SJSA1 (cell line): ENCODE measurements at regions not wholly inside any gene's neighbourhood (a gene's known extent, or its start where the extent isn't known, plus 50 kb on each side); places are given as distances from the start of the nearest gene placed in this dataset.
"Not testable (repeated sequence)": the region's sequence is repeated elsewhere in the genome, so short reads cannot be mapped to it uniquely, and the experiment has no call there.

Experiments used
- DNase-seq, 2 experiments: peaks; one replicate each; pipeline ENCODE4 v3.0.0-alpha.2; 2015 to 2020; ENCODE audit warnings: low spot score in 2 of 2, low read depth in 1 of 2
- H3K27ac ChIP-seq: fragments of 250-450 bp; sonication (Bioruptor Pico); 2 replicates; pipeline ENCODE4 v1.5.1; 2020; ENCODE audit warnings: mild to moderate bottlenecking, moderate library complexity
- H3K27me3 ChIP-seq: fragments of 250-450 bp; sonication (Bioruptor Pico); replicated peaks from 2 replicates; pipeline ENCODE4 v1.5.1; 2020; ENCODE audit warnings: mild to moderate bottlenecking, moderate library complexity
- H3K36me3 ChIP-seq: fragments of 250-450 bp; sonication (Bioruptor Pico); 2 replicates; pipeline ENCODE4 v1.5.1; 2020; ENCODE audit warnings: mild to moderate bottlenecking
- H3K4me1 ChIP-seq: fragments of 250-450 bp; sonication (Bioruptor Pico); replicated peaks from 2 replicates; pipeline ENCODE4 v1.6.1; 2021; ENCODE audit warnings: mild to moderate bottlenecking
- H3K4me3 ChIP-seq: fragments of 250-450 bp; sonication (Bioruptor Pico); 2 replicates; pipeline ENCODE4 v1.5.1; 2020; ENCODE audit warnings: mild to moderate bottlenecking
- H3K9me3 ChIP-seq: fragments of 250-450 bp; sonication (Bioruptor Pico); replicated peaks from 2 replicates; pipeline ENCODE4 v1.5.1; 2020; ENCODE audit warnings: mild to moderate bottlenecking

DNA sequence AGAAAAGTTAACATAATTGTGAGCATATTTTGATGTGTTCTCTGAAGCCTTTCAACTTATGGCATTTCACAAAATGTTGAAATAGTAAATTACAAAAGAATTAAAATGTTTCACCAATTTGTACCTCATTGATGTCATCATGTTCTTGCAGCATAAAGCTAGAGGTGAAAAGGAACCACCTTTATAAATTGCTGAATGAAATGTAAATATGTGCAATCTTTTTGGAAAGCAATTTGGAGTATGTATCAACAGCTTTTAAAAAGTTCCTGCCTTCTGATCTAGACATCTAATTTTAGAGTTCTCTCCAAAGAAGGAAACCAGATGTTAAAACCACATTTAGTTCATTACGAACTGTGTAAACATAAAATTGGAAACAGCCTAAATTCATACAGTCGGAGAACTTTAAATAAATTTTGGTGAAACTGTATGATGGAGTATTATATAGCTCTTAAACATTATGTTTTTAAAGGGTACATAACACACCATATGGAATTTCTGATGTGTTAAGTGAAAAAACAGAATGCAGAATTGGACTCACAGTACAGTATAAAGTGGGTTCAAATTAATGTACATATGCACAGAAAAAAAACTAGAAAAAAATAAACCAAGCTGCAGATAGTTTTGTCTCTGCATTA lies 311.2 kb upstream of the NAALADL2 start:
- no peaks in the 10 kb centered on the region for H3K36me3 ChIP-seq
- no peaks in the 10 kb centered on the region for H3K27me3 ChIP-seq
- no peak for DNase-seq
- no peak overlapping the region for H3K4me3 ChIP-seq
- no peaks in the 10 kb centered on the region for H3K9me3 ChIP-seq
- H3K27ac ChIP-seq = no peak overlapping the region
- no peaks in the 10 kb centered on the region for H3K4me1 ChIP-seq

DNA sequence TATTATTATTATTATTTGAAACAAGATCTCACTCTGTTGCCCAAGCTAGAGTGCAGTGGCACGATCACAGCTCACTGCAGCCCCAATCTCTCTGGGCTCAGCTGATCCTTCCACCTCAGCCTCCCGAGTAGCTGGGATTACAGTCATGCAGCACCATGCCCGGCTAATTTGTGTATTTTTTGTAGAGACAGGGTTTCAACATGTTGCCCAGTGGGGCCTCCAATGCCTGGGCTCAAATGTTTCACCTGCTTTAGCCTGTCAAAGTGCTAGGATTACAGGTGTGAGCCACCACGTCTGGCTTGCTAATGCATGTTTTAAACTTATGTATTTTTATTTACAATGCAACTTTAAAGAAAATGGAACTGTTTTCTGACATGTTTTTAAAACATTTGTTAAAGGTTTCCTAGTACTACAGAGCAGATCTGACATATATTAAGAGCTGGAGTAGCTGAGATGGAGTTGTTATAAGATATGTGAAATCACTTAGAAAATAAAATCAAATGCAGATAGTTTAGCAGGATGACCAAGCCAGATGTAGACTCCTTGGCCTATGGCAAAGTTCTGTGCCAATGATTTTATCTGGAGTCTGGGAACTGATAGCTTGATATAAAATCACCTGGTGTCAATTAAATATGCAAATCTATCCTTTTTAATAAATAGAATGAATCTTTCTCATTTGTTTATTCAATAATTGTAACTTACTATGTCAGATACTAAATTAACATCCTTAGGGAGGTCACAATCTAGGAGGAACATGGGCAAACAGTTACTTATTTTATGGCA lies 310.1 kb upstream of the NAALADL2 start:
- no peak for DNase-seq
- Histone ChIP-seq H3K4me3 (no peak overlapping the region), H3K27ac (no peak overlapping the region), H3K36me3 (no peaks in the 10 kb centered on the region), H3K9me3 (no peaks in the 10 kb centered on the region), H3K4me1 (no peaks in the 10 kb centered on the region), H3K27me3 (no peaks in the 10 kb centered on the region)

DNA sequence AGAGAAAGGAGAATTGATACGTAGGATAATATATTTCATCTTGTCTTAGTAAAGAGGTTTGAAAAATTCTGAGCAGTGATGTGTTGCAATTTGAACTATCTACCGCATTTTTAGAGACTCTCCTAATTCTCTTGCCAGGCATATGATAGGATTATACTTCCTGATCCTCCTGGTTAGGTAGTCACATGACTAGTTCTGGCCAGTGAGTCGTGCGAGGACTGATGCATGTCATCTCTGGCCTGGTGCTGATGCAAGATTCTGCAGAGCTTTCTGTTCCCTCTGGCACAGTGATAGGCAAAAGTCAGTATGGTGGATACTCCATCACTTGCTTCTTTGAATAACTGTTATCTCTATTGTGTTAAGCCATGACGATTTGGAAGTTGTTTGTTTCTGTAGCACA lies 277.6 kb upstream of the NAALADL2 start:
- no peaks in the 10 kb centered on the region for H3K4me1 ChIP-seq
- no peaks in the 10 kb centered on the region for H3K27me3 ChIP-seq
- H3K9me3 ChIP-seq = no peaks in the 10 kb centered on the region
- no peak overlapping the region for H3K27ac ChIP-seq
- H3K4me3 ChIP-seq = no peak overlapping the region
- no peak for DNase-seq
- H3K36me3 ChIP-seq = no peaks in the 10 kb centered on the region

DNA sequence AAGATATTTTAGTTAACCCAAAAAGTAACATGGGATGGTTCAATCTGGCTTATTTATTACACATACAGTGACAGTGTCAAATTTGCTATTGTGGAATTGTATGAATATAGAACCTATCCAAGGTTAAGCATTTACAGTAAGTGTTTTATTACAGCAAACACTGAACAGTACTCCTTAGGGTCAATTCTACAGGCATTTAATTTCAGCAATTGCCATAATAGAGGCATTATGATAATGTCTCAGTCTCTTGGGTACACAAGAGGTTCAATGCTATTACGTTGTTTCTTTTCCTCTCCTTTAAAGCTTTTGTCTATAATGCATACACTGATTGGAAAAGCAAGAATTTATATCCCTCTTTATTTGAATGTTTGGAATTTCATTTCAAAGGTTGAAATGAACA lies 275.7 kb upstream of the NAALADL2 start:
- no peak overlapping the region for H3K27ac ChIP-seq
- H3K27me3 ChIP-seq = no peaks in the 10 kb centered on the region
- H3K4me3 ChIP-seq = no peak overlapping the region
- no peaks in the 10 kb centered on the region for H3K36me3 ChIP-seq
- no peak for DNase-seq
- H3K4me1 ChIP-seq = no peaks in the 10 kb centered on the region
- H3K9me3 ChIP-seq = no peaks in the 10 kb centered on the region

DNA sequence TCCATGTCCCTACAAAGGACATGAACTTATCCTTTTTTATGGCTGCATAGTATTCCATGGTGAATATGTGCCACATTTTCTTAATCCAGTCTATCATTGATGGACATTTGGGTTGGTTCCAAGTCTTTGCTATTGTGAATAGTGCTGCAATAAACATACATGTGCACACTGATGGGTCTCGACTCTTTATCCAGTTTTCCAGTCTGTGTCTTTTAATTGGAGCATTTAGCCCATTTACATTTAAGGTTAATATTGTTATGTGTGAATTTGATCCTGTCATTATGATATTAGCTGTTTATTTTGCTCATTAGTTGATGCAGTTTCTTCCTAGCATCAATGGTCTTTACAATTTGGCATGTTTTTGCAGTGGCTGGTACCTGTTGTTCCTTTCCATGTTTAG lies 272.0 kb upstream of the NAALADL2 start:
- not testable (repeated sequence) for H3K9me3 ChIP-seq, H3K27ac ChIP-seq, H3K4me1 ChIP-seq, H3K4me3 ChIP-seq, H3K36me3 ChIP-seq, H3K27me3 ChIP-seq, DNase-seq

DNA sequence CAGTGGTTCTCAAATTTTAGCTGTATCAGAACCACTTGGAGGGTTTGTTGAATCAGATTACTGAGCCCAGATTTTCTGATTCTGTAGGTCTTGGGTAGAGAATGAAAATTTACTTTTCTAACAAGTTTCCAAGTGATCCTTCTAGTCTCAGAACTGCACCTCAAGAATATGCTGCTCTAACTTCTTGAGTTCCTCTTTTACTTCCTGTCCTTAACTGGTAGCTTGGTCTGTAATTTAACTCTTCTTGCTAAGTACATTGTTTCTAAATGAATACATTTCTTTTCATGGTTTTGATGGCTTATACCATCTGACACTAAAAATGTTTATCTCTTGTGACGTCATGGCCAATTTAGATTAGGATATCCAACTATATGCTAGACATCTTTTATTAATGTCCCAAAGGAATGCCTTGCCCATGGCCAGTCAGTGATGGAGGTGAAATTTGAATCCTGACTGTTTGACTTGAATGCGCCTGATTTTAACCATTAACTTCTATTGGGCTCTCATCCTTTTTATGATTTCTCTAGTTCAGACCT lies 262.6 kb upstream of the NAALADL2 start:
- H3K4me3 ChIP-seq = no peak overlapping the region
- H3K27me3 ChIP-seq = no peaks in the 10 kb centered on the region
- no peak for DNase-seq
- H3K36me3 ChIP-seq = no peaks in the 10 kb centered on the region
- H3K9me3 ChIP-seq = no peaks in the 10 kb centered on the region
- no peak overlapping the region for H3K27ac ChIP-seq
- no peaks in the 10 kb centered on the region for H3K4me1 ChIP-seq

DNA sequence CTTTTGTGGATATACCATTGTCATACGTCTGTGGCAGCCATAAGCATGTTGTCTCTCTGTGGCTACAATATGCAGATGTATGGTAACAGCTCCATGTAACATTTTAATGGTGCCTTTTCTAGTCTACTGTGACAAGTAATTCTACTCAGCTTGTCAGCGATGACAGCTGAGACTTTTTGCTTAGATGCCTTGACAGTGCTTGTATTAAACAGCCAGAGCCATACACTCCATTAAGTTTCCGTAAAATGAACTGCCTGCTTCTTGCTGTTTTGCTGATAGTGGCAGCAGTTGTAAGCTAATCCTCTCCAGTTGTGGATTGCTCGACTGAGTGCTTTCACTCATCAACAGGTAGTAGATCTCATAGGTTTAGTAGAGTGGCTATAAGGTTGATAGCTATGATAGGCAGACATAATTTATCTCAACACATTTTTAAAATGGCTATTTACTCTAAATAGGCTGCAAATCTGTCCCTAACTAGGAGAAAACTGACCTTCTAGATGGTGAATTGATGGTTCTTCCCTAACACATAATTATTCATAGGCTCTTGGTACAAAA lies 260.2 kb upstream of the NAALADL2 start:
- Histone ChIP-seq H3K9me3 (no peaks in the 10 kb centered on the region), H3K4me3 (no peak overlapping the region), H3K27ac (no peak overlapping the region), H3K36me3 (no peaks in the 10 kb centered on the region), H3K27me3 (no peaks in the 10 kb centered on the region), H3K4me1 (no peaks in the 10 kb centered on the region)
- no peak for DNase-seq

DNA sequence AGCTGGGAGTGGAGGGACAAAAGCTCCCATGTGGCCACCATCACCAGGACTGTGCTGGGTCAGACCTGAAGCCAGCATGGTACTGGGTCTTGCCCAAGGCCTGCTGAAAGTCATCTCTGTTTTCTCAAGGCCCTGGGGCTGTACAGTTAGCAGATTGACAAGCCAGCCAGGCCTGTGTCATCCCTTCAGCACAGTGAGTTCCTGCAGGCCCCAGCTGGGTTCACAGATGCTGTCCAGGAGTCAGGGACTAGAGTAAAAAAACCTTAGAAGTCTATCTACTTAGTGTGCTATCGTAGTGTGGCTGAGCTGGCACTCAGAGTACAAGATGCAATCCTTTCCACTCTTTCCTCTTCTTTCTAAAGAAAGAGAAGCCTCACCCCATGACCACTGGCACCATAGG lies 246.0 kb upstream of the NAALADL2 start:
- Histone ChIP-seq H3K36me3 (no peaks in the 10 kb centered on the region), H3K27ac (no peak overlapping the region), H3K27me3 (no peaks in the 10 kb centered on the region), H3K4me1 (no peaks in the 10 kb centered on the region), H3K4me3 (no peak overlapping the region), H3K9me3 (no peaks in the 10 kb centered on the region)
- no peak for DNase-seq

DNA sequence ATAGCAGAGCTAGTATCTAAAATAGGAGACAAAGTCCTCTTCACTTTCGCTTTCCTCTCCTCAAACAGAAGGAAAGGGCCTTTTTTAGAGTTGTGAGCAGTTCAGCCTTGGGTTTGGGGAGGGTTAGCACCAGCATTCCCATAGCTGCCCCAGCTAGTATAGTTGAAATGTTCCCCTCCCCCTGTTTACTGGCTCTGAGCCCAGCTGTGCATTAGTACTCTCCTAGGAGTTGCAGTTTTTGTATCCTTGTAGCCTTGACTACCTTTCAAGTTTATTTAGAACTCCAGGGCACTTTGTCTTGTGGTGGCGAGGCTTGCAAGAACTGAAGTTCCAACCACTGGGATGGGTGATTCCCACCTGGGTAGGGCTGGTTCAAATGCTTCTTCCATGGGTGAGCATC lies 245.1 kb upstream of the NAALADL2 start:
- no peaks in the 10 kb centered on the region for H3K9me3 ChIP-seq
- H3K27ac ChIP-seq = no peak overlapping the region
- no peaks in the 10 kb centered on the region for H3K4me1 ChIP-seq
- no peaks in the 10 kb centered on the region for H3K36me3 ChIP-seq
- no peak overlapping the region for H3K4me3 ChIP-seq
- H3K27me3 ChIP-seq = no peaks in the 10 kb centered on the region
- DNase-seq = no peak

DNA sequence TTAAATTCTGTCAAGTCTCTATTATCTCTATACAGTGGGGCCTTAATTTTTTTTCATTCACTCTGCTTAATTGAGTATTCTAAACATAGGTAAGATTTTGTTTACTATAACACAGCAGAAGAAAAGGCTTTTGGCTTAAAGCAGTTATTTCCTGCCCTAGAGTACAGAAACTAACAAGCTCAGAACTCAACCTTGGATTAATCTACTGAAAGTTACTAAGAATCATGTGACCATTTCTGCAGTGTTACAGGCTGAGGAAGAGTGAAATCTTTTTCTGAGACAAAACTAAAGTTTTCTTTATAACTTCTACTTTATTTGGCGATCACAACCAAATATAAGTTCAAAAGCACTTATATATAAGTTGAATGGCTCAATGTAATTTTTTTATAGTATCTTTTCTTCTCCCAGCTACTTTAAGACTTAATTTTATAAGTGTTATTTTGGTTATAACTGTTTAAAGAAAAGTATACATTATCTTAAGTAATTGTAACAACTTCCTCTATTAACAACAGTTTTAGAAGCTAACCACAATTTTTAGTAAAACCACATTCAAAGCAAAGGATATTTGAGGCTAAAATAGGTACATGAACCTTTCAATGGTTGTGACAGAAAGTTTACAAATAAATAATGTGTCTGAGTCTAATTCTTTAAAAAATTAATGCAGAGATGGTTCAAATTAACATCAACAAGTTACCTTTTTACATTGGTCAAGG lies 240.6 kb upstream of the NAALADL2 start:
- Histone ChIP-seq H3K4me1 (no peaks in the 10 kb centered on the region), H3K27me3 (no peaks in the 10 kb centered on the region), H3K9me3 (no peaks in the 10 kb centered on the region), H3K36me3 (no peaks in the 10 kb centered on the region), H3K27ac (no peak overlapping the region), H3K4me3 (no peak overlapping the region)
- no peak for DNase-seq

DNA sequence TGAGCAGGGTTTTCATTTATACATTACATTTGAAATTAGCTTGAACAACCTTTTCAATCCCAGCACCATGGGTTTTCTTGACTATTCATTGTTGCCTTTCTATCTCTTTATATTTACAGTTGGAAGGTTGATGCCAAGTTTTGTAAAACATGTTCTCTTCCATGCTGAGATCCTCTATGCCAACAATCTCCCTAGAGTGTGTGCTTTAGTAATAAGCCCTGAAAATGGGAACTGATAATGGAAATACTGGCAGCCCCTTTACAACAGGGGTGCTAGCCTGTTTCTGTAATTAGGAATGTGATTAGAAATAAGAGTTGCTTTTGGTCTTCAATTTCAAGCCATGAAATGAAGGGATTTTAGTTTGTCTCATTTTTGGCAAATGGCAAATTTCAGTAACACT lies 239.9 kb upstream of the NAALADL2 start:
- no peaks in the 10 kb centered on the region for H3K9me3 ChIP-seq
- no peak overlapping the region for H3K27ac ChIP-seq
- no peaks in the 10 kb centered on the region for H3K27me3 ChIP-seq
- no peak overlapping the region for H3K4me3 ChIP-seq
- H3K4me1 ChIP-seq = no peaks in the 10 kb centered on the region
- no peak for DNase-seq
- no peaks in the 10 kb centered on the region for H3K36me3 ChIP-seq

DNA sequence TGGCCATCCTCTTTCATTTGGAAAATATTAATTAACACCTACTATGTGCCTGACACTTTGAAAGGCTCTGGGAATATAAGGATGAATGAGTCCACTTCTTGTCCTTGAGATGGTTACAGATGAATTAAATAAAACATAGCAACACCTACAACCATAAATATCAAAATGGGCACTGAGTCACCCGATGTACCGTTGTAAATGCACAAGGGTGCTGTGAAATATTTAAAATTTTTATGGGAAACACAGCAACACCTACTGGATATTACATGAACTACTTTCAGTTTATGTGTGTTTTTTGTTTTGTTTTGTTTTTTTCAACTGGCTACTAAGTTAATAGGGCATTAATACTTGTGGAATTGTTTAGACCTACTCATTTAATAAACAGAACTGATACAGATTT lies 239.0 kb upstream of the NAALADL2 start:
- no peak overlapping the region for H3K4me3 ChIP-seq
- no peak for DNase-seq
- no peaks in the 10 kb centered on the region for H3K36me3 ChIP-seq
- H3K9me3 ChIP-seq = no peaks in the 10 kb centered on the region
- H3K27me3 ChIP-seq = no peaks in the 10 kb centered on the region
- no peak overlapping the region for H3K27ac ChIP-seq
- H3K4me1 ChIP-seq = no peaks in the 10 kb centered on the region

DNA sequence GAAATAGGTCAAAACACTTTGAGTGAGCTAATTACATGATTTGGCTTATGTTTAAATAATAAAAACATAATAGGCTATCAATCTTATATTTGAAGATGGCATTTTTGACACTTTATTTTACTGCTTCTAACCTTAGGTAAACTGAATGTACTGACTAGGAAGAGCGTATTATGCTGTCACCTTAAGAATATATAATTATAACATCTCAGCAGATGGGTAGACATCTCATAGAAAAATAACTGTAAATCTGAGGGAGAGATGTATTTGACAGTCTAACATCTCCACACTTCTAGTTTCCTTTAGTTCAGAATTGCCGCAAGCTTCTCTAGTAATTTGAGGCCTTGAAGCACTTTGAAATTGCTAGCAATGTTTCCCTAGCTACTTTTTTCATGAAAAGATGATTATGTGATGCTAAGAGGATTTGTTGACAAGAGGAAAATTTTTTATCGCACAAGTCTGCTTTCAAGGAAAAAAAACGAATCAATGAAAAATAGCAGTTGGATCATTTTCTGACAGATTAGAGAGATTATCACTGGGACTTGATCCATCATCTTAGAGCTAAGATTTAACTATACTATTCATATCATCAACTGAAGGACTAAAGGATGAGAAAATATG lies 238.2 kb upstream of the NAALADL2 start:
- Histone ChIP-seq H3K4me1 (no peaks in the 10 kb centered on the region), H3K4me3 (no peak overlapping the region), H3K36me3 (no peaks in the 10 kb centered on the region), H3K9me3 (no peaks in the 10 kb centered on the region), H3K27me3 (no peaks in the 10 kb centered on the region), H3K27ac (no peak overlapping the region)
- no peak for DNase-seq
